ENCODE measurements at regions not wholly inside any gene's neighbourhood (a gene's known extent, or its start where the extent isn't known, plus 50 kb on each side); places are given as distances from the start of the nearest gene placed in this dataset.

- Histone ChIP-seq H3K27ac (no peak overlapping the region), H3K36me3 (no peaks in the 10 kb centered on the region), H3K4me3 (no peak overlapping the region), H3K9me3 (no peaks in the 10 kb centered on the region), H3K4me1 (no peaks in the 10 kb centered on the region), H3K27me3 (no peaks in the 10 kb centered on the region)
- ATAC-seq, result no peak
- intact Hi-C loops (cut with DNase I), result no loop called here
- DNase-seq, result no peak
- TF ChIP-seq, protein P1, sequence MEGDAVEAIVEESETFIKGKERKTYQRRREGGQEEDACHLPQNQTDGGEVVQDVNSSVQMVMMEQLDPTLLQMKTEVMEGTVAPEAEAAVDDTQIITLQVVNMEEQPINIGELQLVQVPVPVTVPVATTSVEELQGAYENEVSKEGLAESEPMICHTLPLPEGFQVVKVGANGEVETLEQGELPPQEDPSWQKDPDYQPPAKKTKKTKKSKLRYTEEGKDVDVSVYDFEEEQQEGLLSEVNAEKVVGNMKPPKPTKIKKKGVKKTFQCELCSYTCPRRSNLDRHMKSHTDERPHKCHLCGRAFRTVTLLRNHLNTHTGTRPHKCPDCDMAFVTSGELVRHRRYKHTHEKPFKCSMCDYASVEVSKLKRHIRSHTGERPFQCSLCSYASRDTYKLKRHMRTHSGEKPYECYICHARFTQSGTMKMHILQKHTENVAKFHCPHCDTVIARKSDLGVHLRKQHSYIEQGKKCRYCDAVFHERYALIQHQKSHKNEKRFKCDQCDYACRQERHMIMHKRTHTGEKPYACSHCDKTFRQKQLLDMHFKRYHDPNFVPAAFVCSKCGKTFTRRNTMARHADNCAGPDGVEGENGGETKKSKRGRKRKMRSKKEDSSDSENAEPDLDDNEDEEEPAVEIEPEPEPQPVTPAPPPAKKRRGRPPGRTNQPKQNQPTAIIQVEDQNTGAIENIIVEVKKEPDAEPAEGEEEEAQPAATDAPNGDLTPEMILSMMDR (IDR thresholded peaks at IDR 0.05), result no peak
These were observed 149.9 kb upstream of the STT3B start for GRCh38 chr3:31382856-31383255.

DNA sequence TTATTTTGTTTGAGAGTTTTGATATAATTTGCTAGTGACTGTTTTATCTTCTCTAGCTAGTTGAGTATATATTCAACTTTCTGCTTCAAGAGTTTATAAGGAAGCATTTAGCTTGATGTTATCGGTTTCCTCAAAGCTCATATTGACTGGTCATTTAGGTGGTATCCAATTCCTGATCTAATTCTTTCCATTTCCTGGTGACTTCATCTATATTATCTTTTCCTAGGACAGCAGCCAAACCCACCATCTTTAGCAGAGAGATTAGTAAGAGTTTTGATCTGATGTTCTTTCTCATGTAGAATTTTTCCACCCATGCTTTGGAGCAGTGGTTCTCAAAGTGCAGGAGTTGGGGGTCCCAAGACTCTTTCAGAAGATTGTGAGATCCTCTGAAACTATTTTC is 148.6 kb upstream of the STT3B start:
- Histone ChIP-seq H3K27me3 (no peaks in the 10 kb centered on the region), H3K9me3 (no peaks in the 10 kb centered on the region), H3K27ac (no peak overlapping the region), H3K4me3 (no peak overlapping the region), H3K36me3 (no peaks in the 10 kb centered on the region), H3K4me1 (no peaks in the 10 kb centered on the region)
- TF ChIP-seq, protein P1 (IDR thresholded peaks at IDR 0.05), result no peak
- DNase-seq (no peak), ATAC-seq (no peak)
- intact Hi-C loops (cut with DNase I), result no loop called here

GRCh38 chr3:31389939-31390338 is 142.8 kb upstream of the STT3B start:
- no peaks in the 10 kb centered on the region for H3K9me3 ChIP-seq
- H3K4me3 ChIP-seq, result no peak overlapping the region
- H3K36me3 ChIP-seq, result no peaks in the 10 kb centered on the region
- DNase-seq, result no peak
- no peak overlapping the region for H3K27ac ChIP-seq
- H3K4me1 ChIP-seq, result no peaks in the 10 kb centered on the region
- intact Hi-C loops (cut with DNase I), result no loop called here
- TF ChIP-seq, protein P1 (IDR thresholded peaks at IDR 0.05), result no peak
- no peaks in the 10 kb centered on the region for H3K27me3 ChIP-seq
- ATAC-seq, result no peak

- ATAC-seq, result no peak
- Histone ChIP-seq H3K4me1 (no peaks in the 10 kb centered on the region), H3K27ac (no peak overlapping the region), H3K36me3 (no peaks in the 10 kb centered on the region), H3K27me3 (no peaks in the 10 kb centered on the region), H3K4me3 (no peak overlapping the region), H3K9me3 (no peaks in the 10 kb centered on the region)
- TF ChIP-seq, protein P1 (IDR thresholded peaks at IDR 0.05), result no peak
- DNase-seq, result no peak
- intact Hi-C loops (cut with DNase I), result no loop called here
These were observed 142.3 kb upstream of the STT3B start for GRCh38 chr3:31390466-31390865.

GRCh38 chr3:31391150-31391549 is 141.6 kb upstream of the STT3B start:
- H3K36me3 ChIP-seq, result no peaks in the 10 kb centered on the region
- ATAC-seq (no peak), DNase-seq (no peak)
- intact Hi-C loops (cut with DNase I), result no loop called here
- H3K4me1 ChIP-seq, result no peaks in the 10 kb centered on the region
- H3K27me3 ChIP-seq, result no peaks in the 10 kb centered on the region
- no peak overlapping the region for H3K27ac ChIP-seq
- no peaks in the 10 kb centered on the region for H3K9me3 ChIP-seq
- H3K4me3 ChIP-seq, result no peak overlapping the region
- TF ChIP-seq, protein P1 (IDR thresholded peaks at IDR 0.05), result no peak

DNA sequence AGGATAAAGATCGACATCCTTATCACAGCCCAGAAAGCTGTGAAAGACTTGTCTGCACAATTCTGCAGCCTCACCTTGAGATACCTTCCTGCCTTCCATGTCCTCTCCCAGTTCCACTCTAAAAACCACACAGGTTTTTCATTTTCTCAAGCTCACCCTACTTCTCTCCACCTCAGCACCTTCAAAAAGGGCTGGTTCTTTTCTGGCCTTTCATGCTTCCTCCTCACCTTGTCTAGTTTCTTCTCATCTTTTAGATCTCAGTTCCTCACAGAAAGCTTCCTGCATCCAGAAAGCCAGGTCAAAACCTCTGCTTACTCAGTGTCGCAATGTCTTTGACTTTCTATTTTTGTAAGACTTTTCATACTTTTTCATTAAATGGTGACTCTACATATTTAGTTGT is 140.2 kb upstream of the STT3B start:
- no peak overlapping the region for H3K27ac ChIP-seq
- intact Hi-C loops (cut with DNase I), result no loop called here
- no peaks in the 10 kb centered on the region for H3K9me3 ChIP-seq
- ATAC-seq (no peak), DNase-seq (no peak)
- no peak overlapping the region for H3K4me3 ChIP-seq
- no peaks in the 10 kb centered on the region for H3K4me1 ChIP-seq
- no peaks in the 10 kb centered on the region for H3K36me3 ChIP-seq
- H3K27me3 ChIP-seq, result no peaks in the 10 kb centered on the region
- TF ChIP-seq, protein P1 (IDR thresholded peaks at IDR 0.05), result no peak
